Effector memory CD8-positive, alpha-beta T cell (primary cell): ENCODE measurements at regions not wholly inside any gene's neighbourhood (a gene's known extent, or its start where the extent isn't known, plus 50 kb on each side); places are given as distances from the start of the nearest gene placed in this dataset.

Source experiments
- ATAC-seq: fragments of 150-1000 bp; cut with Tn5 transposase; replicated peaks from 2 replicates; pipeline ENCODE4 v1.10.0; 2021; ENCODE audit warnings: mild to moderate bottlenecking, moderate library complexity
- DNase-seq, 3 experiments: peaks; one replicate each; pipeline ENCODE4 v3.0.0; 2021
- H3K27ac Mint-ChIP-seq, 2 donors: one replicate each; pipeline ENCODE4 v1.8.0; 2022; ENCODE audit warnings: mild to moderate bottlenecking in 2 of 2, mixed read lengths in 2 of 2, moderate library complexity in 2 of 2
- H3K27me3 Mint-ChIP-seq, 2 donors: one replicate each; pipeline ENCODE4 v1.8.0; 2022; ENCODE audit warnings: mixed read lengths in 2 of 2
- H3K36me3 Mint-ChIP-seq: one replicate; pipeline ENCODE4 v1.8.0; 2022; ENCODE audit warnings: mild to moderate bottlenecking, moderate library complexity, mixed read lengths; ENCODE audit not compliant: insufficient read depth
- H3K4me1 Mint-ChIP-seq, 2 donors: one replicate each; pipeline ENCODE4 v1.8.0; 2022; ENCODE audit warnings: low read depth in 2 of 2, mixed read lengths in 2 of 2
- H3K4me3 Mint-ChIP-seq, 2 donors: one replicate each; pipeline ENCODE4 v1.8.0; 2022; ENCODE audit warnings: mild to moderate bottlenecking in 2 of 2, mixed read lengths in 2 of 2, moderate library complexity in 2 of 2
- H3K9me3 Mint-ChIP-seq, 2 donors: one replicate each; pipeline ENCODE4 v1.8.0; 2022; ENCODE audit warnings: mixed read lengths in 2 of 2

DNA sequence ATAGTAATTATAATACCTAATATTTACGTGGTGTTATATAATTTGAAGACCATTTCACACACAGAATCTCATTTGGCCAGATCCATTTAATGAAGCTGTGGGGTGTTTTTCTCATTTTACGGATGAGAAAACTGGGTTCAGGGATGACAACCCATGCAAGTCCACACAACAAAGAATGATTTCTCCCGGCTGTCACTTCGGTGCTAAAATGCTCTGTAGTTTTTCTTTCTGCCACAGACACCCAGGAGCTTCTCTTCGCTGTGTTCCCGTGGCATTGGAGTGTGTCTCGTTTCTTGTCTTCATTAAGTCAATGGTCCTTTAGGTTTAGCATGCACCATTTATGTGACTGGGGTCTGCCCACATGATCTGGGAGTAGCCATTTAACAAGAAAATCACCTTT, 308.5 kb downstream of the ENC1 start:
- H3K27me3 Mint-ChIP-seq = peaks cover 17 to 23% of the 10 kb centered on the region in 2 donors
- DNase-seq = no peak

DNA sequence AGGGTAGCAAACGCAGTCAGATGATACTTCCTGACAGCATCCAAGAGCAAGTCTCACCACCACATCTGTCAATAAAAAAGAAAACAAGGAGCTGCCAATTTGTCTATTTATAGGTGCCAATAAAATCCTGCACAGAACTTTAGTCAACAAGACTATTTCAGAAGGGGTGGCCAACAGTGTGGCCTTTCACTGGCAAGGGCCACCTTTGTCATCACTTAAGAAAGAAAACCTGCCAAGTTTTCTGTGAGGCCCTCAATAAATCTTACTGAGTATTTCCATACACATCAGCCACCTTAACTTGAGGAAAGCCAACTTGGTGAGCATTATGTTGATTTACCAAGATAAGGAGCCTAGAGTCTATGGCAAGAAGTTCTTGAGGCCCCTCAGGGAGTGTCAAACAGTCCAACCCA, 312.3 kb downstream of the ENC1 start:
- Mint-ChIP-seq H3K27me3 (peaks cover 7 to 13% of the 10 kb centered on the region in 2 donors), H3K4me3 (no peak overlapping the region)
- no peak for ATAC-seq

More for the DNA sequence above, 308.5 kb downstream of the ENC1 start:
- Mint-ChIP-seq H3K36me3 (peaks cover 1% of the 10 kb centered on the region), H3K4me3 (no peak overlapping the region), H3K27ac (no peak overlapping the region), H3K4me1 (peaks cover 8 to 12% of the 10 kb centered on the region in 2 donors), H3K9me3 (no peaks in the 10 kb centered on the region)
- no peak for ATAC-seq

GRCh38 chr5:74327339-74327685, 313.2 kb downstream of the ENC1 start:
- Mint-ChIP-seq H3K36me3 (peaks cover 3% of the 10 kb centered on the region), H3K4me3 (peak overlapping the region in 1 of 2 donors; percentile 55), H3K27ac (peak overlapping the region in 1 of 2 donors; percentile 91), H3K27me3 (peaks cover 6 to 16% of the 10 kb centered on the region in 2 donors), H3K9me3 (no peaks in the 10 kb centered on the region), H3K4me1 (peaks cover 19 to 29% of the 10 kb centered on the region in 2 donors)
- ATAC-seq (no peak), DNase-seq (no peak)

More for the DNA sequence above, 312.3 kb downstream of the ENC1 start:
- no peak for DNase-seq
- H3K4me1 Mint-ChIP-seq = peaks cover 19 to 29% of the 10 kb centered on the region in 2 donors
- H3K27ac Mint-ChIP-seq = no peak overlapping the region
- no peaks in the 10 kb centered on the region for H3K9me3 Mint-ChIP-seq
- H3K36me3 Mint-ChIP-seq = peaks cover 3% of the 10 kb centered on the region

DNA sequence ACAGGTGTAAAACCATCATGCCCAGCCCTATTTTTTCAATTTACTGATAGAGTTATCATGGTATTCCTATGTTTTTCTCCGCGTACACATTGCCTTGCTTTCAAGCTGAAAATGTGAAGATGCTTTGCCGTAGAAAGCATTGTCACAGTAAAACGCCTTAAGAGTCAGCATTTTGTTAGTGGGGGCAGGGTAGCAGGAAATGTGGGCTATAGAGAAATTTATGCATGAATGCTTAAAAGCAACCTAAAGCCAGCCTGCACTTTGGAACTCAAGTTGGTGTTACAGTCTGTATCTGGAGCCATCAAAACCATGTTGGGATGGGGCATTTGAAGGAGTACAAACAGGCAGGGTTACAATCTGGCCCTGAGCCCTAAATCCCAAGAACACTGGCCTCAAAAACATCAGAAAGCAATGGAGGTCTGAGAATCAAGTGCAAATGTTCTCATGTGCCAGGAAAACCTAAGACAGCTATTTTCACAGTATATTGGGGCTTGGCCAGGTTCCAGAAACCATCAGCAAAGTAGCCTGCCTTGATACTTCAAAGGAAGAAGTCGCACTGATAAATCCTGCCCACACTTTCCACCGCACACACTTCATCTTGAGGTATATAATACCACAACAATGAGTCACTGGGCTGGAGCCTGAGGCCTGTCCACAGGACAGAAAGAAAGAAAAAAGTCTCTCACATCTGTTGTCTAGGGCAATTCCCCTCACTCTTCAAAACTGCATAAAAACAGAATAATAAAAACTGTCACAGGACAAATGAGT, 313.8 kb downstream of the ENC1 start:
- Mint-ChIP-seq H3K9me3 (no peaks in the 10 kb centered on the region), H3K27ac (peak overlapping the region in 1 of 2 donors; percentile 91), H3K4me1 (peaks cover 19 to 29% of the 10 kb centered on the region in 2 donors), H3K36me3 (peaks cover 3% of the 10 kb centered on the region), H3K27me3 (peaks cover 9 to 21% of the 10 kb centered on the region in 2 donors), H3K4me3 (peak overlapping the region; percentile 42 to 55)
- DNase-seq (peak; percentile 53 to 73 (median 62)), ATAC-seq (peak; percentile 96)

- no peak for ATAC-seq
- H3K36me3 Mint-ChIP-seq = peaks cover 3% of the 10 kb centered on the region
- no peak overlapping the region for H3K27ac Mint-ChIP-seq
- peaks cover 9 to 21% of the 10 kb centered on the region in 2 donors for H3K27me3 Mint-ChIP-seq
- peak overlapping the region in 1 of 2 donors; percentile 55 for H3K4me3 Mint-ChIP-seq
- no peaks in the 10 kb centered on the region for H3K9me3 Mint-ChIP-seq
- H3K4me1 Mint-ChIP-seq = peaks cover 19 to 29% of the 10 kb centered on the region in 2 donors
- DNase-seq = no peak
These were observed 314.7 kb downstream of the ENC1 start for GRCh38 chr5:74325866-74326265.

DNA sequence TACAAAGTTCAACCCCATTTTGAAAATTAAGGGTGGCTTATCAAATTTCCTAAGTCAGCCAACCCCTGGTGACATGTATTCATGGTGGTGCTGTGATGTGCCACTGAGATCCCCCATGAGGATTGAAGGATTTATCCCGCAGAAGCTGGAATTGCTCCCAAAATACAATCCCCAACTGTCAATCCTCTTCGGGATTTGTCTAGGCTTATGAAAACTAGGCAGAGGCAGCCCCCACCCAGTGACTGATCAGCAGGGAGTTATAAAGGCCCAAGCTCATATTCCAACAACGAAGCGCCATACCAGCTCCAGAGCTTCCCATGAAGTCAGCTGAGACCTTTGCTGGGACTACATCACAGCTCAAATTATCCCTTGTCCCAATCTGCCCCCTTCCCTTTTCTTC, 316.0 kb downstream of the ENC1 start:
- no peak for DNase-seq
- Mint-ChIP-seq H3K27ac (no peak overlapping the region), H3K4me1 (peaks cover 19 to 29% of the 10 kb centered on the region in 2 donors), H3K36me3 (peaks cover 3% of the 10 kb centered on the region), H3K9me3 (no peaks in the 10 kb centered on the region), H3K4me3 (no peak overlapping the region), H3K27me3 (peaks cover 22 to 23% of the 10 kb centered on the region in 2 donors)
- ATAC-seq = no peak

DNA sequence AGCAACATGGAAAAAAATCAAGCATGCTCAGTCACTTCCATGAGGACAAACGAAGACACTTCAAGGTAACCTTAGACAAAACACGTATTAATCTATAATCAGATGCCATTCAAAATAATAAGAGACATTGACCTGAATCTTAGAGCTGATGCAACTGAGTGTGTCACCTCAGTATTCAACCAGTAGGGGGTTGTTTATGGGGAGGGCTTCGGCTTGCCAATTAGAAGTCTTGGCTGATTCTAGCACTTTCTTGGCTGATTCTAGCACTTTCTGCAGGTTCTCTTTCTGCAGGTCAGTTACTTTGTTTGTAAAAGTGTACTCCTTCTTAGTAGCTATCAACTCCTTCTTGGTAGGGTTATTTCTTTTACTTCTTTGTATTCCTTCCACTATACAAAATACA, 317.6 kb downstream of the ENC1 start:
- DNase-seq (no peak), ATAC-seq (no peak)
- Mint-ChIP-seq H3K27ac (no peak overlapping the region), H3K4me1 (peaks cover 16 to 27% of the 10 kb centered on the region in 2 donors), H3K27me3 (peaks cover 29 to 31% of the 10 kb centered on the region in 2 donors), H3K9me3 (no peaks in the 10 kb centered on the region), H3K4me3 (no peak overlapping the region), H3K36me3 (peaks cover 3% of the 10 kb centered on the region)

- DNase-seq = no peak
- Mint-ChIP-seq H3K27me3 (peaks cover 29 to 31% of the 10 kb centered on the region in 2 donors), H3K4me3 (no peak overlapping the region), H3K4me1 (peaks cover 12 to 19% of the 10 kb centered on the region in 2 donors), H3K9me3 (no peaks in the 10 kb centered on the region), H3K27ac (no peak overlapping the region), H3K36me3 (peaks cover 3% of the 10 kb centered on the region)
- no peak for ATAC-seq
These were observed 318.3 kb downstream of the ENC1 start for GRCh38 chr5:74322191-74322590.

DNA sequence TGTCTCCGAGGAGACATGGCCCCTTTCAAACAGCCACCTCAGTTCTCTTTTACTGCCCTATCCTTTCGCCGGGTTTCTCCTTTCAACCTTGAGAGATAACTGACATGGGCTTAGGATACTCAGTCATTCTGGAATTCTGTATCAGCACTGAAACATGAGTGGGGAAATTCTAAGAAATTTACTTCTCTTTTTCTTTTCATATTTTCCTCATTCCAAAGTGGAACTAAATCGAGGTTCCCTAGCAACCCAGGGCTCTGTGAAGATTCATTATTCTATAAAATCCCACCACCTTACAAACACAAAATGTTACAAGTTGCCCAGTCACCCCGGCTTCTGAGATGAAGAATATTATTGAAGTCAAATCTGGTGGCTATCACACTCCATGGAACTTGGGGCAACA, 319.2 kb downstream of the ENC1 start:
- no peak overlapping the region for H3K27ac Mint-ChIP-seq
- no peak overlapping the region for H3K4me3 Mint-ChIP-seq
- no peak for ATAC-seq
- no peaks in the 10 kb centered on the region for H3K9me3 Mint-ChIP-seq
- H3K27me3 Mint-ChIP-seq = peaks cover 29 to 31% of the 10 kb centered on the region in 2 donors
- H3K4me1 Mint-ChIP-seq = peaks cover 4 to 11% of the 10 kb centered on the region in 2 donors
- H3K36me3 Mint-ChIP-seq = no peaks in the 10 kb centered on the region
- DNase-seq = no peak

DNA sequence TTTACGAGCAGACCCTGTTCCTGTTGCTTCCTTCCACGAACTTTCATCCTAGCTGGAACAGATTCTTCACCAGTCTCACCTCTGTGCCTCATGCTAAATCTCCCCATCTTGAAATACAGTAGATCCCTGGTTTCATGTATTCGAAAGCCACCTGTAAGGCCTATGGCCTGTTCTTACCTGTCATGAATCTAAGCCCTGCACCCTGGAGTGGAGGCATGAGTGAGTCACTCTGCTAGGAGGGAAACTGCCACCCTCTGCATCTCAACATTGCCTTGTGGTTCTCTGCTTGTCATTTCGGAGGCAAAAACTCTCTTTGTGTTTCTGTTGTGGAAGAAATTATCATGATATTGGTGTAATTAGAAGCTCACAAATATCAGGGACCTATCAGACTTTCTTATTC, 320.0 kb downstream of the ENC1 start:
- DNase-seq = no peak
- Mint-ChIP-seq H3K9me3 (no peaks in the 10 kb centered on the region), H3K36me3 (no peaks in the 10 kb centered on the region), H3K4me3 (no peak overlapping the region), H3K27ac (no peak overlapping the region), H3K27me3 (peaks cover 29 to 31% of the 10 kb centered on the region in 2 donors), H3K4me1 (peaks cover 0 to 3% of the 10 kb centered on the region in 2 donors)
- no peak for ATAC-seq

DNA sequence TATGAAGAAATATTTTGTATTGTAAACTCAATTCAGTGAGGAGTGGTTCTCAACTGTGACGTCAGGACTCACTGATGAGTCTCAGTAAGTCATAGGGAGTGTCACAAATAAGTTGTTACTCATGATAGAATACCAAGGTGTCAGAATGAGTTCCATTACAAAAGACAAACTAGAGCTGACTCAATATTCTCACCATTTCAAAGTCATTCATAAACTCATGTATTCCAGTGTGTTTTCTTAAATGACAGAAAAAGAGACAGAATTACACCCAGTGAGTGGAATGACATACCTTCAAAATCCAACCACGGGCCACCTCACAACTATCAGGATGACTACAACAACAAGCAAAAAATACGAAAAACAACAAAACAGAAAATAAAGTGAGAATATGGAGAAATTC, 321.5 kb downstream of the ENC1 start:
- Mint-ChIP-seq H3K4me3 (no peak overlapping the region), H3K27me3 (peaks cover 24 to 30% of the 10 kb centered on the region in 2 donors), H3K4me1 (no peaks in the 10 kb centered on the region), H3K9me3 (no peaks in the 10 kb centered on the region), H3K27ac (no peak overlapping the region), H3K36me3 (no peaks in the 10 kb centered on the region)
- no peak for ATAC-seq
- no peak for DNase-seq

- DNase-seq = no peak
- Mint-ChIP-seq H3K4me3 (no peak overlapping the region), H3K9me3 (no peaks in the 10 kb centered on the region)
These were observed 324.4 kb downstream of the ENC1 start for GRCh38 chr5:74316064-74316603.

GRCh38 chr5:74314906-74315305, 325.6 kb downstream of the ENC1 start:
- H3K27ac Mint-ChIP-seq = no peak overlapping the region
- H3K4me3 Mint-ChIP-seq = no peak overlapping the region
- no peaks in the 10 kb centered on the region for H3K4me1 Mint-ChIP-seq
- no peaks in the 10 kb centered on the region for H3K36me3 Mint-ChIP-seq
- DNase-seq (no peak), ATAC-seq (no peak)
- peaks cover 23 to 26% of the 10 kb centered on the region in 2 donors for H3K27me3 Mint-ChIP-seq
- H3K9me3 Mint-ChIP-seq = no peaks in the 10 kb centered on the region

More at GRCh38 chr5:74316064-74316603, 324.4 kb downstream of the ENC1 start:
- H3K36me3 Mint-ChIP-seq = no peaks in the 10 kb centered on the region
- H3K27me3 Mint-ChIP-seq = peaks cover 26 to 35% of the 10 kb centered on the region in 2 donors
- ATAC-seq = no peak
- H3K27ac Mint-ChIP-seq = no peak overlapping the region
- H3K4me1 Mint-ChIP-seq = no peaks in the 10 kb centered on the region

- Mint-ChIP-seq H3K4me3 (no peak overlapping the region), H3K9me3 (no peaks in the 10 kb centered on the region), H3K36me3 (no peaks in the 10 kb centered on the region), H3K27me3 (peaks cover 13 to 18% of the 10 kb centered on the region in 2 donors), H3K27ac (no peak overlapping the region), H3K4me1 (no peaks in the 10 kb centered on the region)
- ATAC-seq (no peak), DNase-seq (no peak)
These were observed 326.6 kb downstream of the ENC1 start for GRCh38 chr5:74313896-74314295.
